ENCODE measurements at regions not wholly inside any gene's neighbourhood (a gene's known extent, or its start where the extent isn't known, plus 50 kb on each side); places are given as distances from the start of the nearest gene placed in this dataset.

GRCh38 chr7:79528421-79528820, 75.0 kb upstream of the MAGI2 start:
- in situ Hi-C loops (cut with MboI), result no loop called here
- Histone ChIP-seq H4K20me1 (ENCODE audit: insufficient read depth) (no peaks in the 10 kb centered on the region), H3K4me3 (no peak overlapping the region), H3K27ac (no peak overlapping the region), H3K9me3 (ENCODE audit: low read depth) (no peaks in the 10 kb centered on the region), H3K4me1 (ENCODE audit: insufficient read depth) (peaks cover 16% of the 10 kb centered on the region), H3K4me2 (ENCODE audit: unreplicated experiment) (no peak overlapping the region), H2AFZ (no peak overlapping the region), H3F3A (ENCODE audit: insufficient read depth) (no peaks in the 10 kb centered on the region; the same call in 1 of the 2 replicates), H3K79me2 (ENCODE audit: insufficient read depth) (no peaks in the 10 kb centered on the region), H3K27me3 (replicated peaks; ENCODE audit: insufficient read depth) (no peaks in the 10 kb centered on the region), H3K9ac (no peak overlapping the region), H3K9me2 (ENCODE audit: insufficient read depth) (no peaks in the 10 kb centered on the region; the same call in 1 of the 2 replicates), H3K36me3 (ENCODE audit: low read depth) (no peaks in the 10 kb centered on the region)
- no peak for TF ChIP-seq EZH2 (IDR thresholded peaks at IDR 0.05; ENCODE audit: insufficient read depth, poor library complexity, severe bottlenecking)
- no peak for TF ChIP-seq EZH2phosphoT487 (IDR thresholded peaks at IDR 0.05; ENCODE audit: insufficient read depth, low read depth)
- no peak for DNase-seq
- 93 to 96% methylated on average over 1 of the region's 1 CpG for WGBS, 2 experiments (ENCODE audit: low coverage in 1 of 2, low lambda C conversion rate in 2 of 2, missing lambda C conversion rate in 2 of 2)

DNA sequence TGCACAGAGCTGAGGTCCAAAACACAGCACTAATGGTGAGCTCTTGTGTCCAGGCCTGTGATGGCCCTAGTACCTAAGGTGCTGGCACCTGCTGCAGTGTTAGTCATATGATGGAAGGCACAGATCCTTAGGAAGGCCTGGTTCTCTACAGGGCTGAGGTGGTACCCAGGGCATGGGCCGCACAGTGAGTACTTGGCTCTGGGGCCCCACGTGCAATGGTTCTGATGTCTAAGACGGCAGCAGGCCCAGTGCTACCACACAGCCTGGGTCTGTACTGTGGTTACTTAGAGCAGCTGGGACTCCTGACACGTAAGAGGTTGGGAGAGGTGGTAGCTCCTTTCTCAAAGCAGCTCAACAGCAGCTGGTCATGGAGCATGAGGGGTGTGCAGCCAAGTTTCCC, 70.6 kb upstream of the MAGI2 start:
- no peak overlapping the region for H2AFZ ChIP-seq
- no peak overlapping the region for H3K9ac ChIP-seq
- H3K4me2 ChIP-seq (ENCODE audit: unreplicated experiment), result no peak overlapping the region
- in situ Hi-C loops (cut with MboI), result no loop called here
- H3K27ac ChIP-seq, result no peak overlapping the region
- H3F3A ChIP-seq (ENCODE audit: insufficient read depth), result no peaks in the 10 kb centered on the region; the same call in 1 of the 2 replicates
- H3K4me3 ChIP-seq, result no peak overlapping the region
- no peaks in the 10 kb centered on the region for H3K79me2 ChIP-seq (ENCODE audit: insufficient read depth)
- no peaks in the 10 kb centered on the region; the same call in 1 of the 2 replicates for H3K9me2 ChIP-seq (ENCODE audit: insufficient read depth)
- no peaks in the 10 kb centered on the region for H4K20me1 ChIP-seq (ENCODE audit: insufficient read depth)
- peaks cover 6% of the 10 kb centered on the region for H3K4me1 ChIP-seq (ENCODE audit: insufficient read depth)
- no peak for DNase-seq
- 91 to 95% methylated on average over 4 of the region's 4 CpGs for WGBS, 2 experiments (ENCODE audit: low coverage in 1 of 2, low lambda C conversion rate in 2 of 2, missing lambda C conversion rate in 2 of 2)
- no peaks in the 10 kb centered on the region for H3K9me3 ChIP-seq (ENCODE audit: low read depth)
- H3K36me3 ChIP-seq (ENCODE audit: low read depth), result no peaks in the 10 kb centered on the region
- no peak for TF ChIP-seq EZH2phosphoT487 (IDR thresholded peaks at IDR 0.05; ENCODE audit: insufficient read depth, low read depth)
- no peak for TF ChIP-seq EZH2 (IDR thresholded peaks at IDR 0.05; ENCODE audit: insufficient read depth, poor library complexity, severe bottlenecking)
- no peaks in the 10 kb centered on the region for H3K27me3 ChIP-seq (replicated peaks; ENCODE audit: insufficient read depth)

DNA sequence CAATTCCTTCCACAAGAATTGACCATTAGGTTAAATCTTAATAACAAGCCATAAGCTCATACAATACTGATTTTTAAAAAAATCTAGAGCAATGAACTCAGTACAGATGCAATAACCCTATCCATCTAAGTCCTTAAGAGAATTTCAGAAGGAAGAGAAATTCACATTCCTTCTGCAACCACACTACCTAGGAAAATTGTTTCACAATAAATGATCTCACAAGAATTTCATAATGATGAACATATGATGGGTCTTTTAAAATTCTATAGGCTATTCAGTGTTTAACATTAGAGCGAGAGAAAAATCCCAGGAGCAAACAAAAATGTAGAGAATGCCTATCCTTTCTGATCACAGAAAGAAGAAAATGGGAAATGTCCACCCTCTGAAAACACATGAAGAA, 70.0 kb upstream of the MAGI2 start:
- peak overlapping the region; percentile 4 for H3K4me2 ChIP-seq (ENCODE audit: unreplicated experiment)
- no peaks in the 10 kb centered on the region for H3K9me3 ChIP-seq (ENCODE audit: low read depth)
- H3K27ac ChIP-seq, result no peak overlapping the region
- H3K79me2 ChIP-seq (ENCODE audit: insufficient read depth), result no peaks in the 10 kb centered on the region
- H3K4me1 ChIP-seq (ENCODE audit: insufficient read depth), result peaks cover 6% of the 10 kb centered on the region
- H3F3A ChIP-seq (ENCODE audit: insufficient read depth), result no peaks in the 10 kb centered on the region; the same call in 1 of the 2 replicates
- peak; percentile 34 for DNase-seq
- no peak overlapping the region for H3K9ac ChIP-seq
- H3K4me3 ChIP-seq, result no peak overlapping the region
- no peaks in the 10 kb centered on the region for H4K20me1 ChIP-seq (ENCODE audit: insufficient read depth)
- in situ Hi-C loops (cut with MboI), result no loop called here
- no peak for TF ChIP-seq EZH2phosphoT487 (IDR thresholded peaks at IDR 0.05; ENCODE audit: insufficient read depth, low read depth)
- H3K36me3 ChIP-seq (ENCODE audit: low read depth), result no peaks in the 10 kb centered on the region
- H2AFZ ChIP-seq, result no peak overlapping the region
- 44 to 52% methylated on average over 1 of the region's 1 CpG for WGBS, 2 experiments (ENCODE audit: low coverage in 1 of 2, low lambda C conversion rate in 2 of 2, missing lambda C conversion rate in 2 of 2)
- no peaks in the 10 kb centered on the region; the same call in 1 of the 2 replicates for H3K9me2 ChIP-seq (ENCODE audit: insufficient read depth)
- no peaks in the 10 kb centered on the region for H3K27me3 ChIP-seq (replicated peaks; ENCODE audit: insufficient read depth)

- in situ Hi-C loops (cut with MboI), result no loop called here
- Histone ChIP-seq H3K4me1 (ENCODE audit: insufficient read depth) (peaks cover 6% of the 10 kb centered on the region), H3K4me3 (no peak overlapping the region), H3K36me3 (ENCODE audit: low read depth) (no peaks in the 10 kb centered on the region), H3K9ac (no peak overlapping the region), H3K79me2 (ENCODE audit: insufficient read depth) (no peaks in the 10 kb centered on the region), H3K9me3 (ENCODE audit: low read depth) (no peaks in the 10 kb centered on the region), H4K20me1 (ENCODE audit: insufficient read depth) (no peaks in the 10 kb centered on the region), H3K9me2 (ENCODE audit: insufficient read depth) (no peaks in the 10 kb centered on the region), H3K27me3 (replicated peaks; ENCODE audit: insufficient read depth) (no peaks in the 10 kb centered on the region), H3K4me2 (ENCODE audit: unreplicated experiment) (no peak overlapping the region), H3F3A (ENCODE audit: insufficient read depth) (no peaks in the 10 kb centered on the region; the same call in 1 of the 2 replicates), H3K27ac (no peak overlapping the region), H2AFZ (no peak overlapping the region)
- TF ChIP-seq EZH2phosphoT487 (IDR thresholded peaks at IDR 0.05; ENCODE audit: insufficient read depth, low read depth), result no peak
- no peak for TF ChIP-seq EZH2 (IDR thresholded peaks at IDR 0.05; ENCODE audit: insufficient read depth, poor library complexity, severe bottlenecking)
- DNase-seq, result no peak
- WGBS, 2 experiments (ENCODE audit: low coverage in 1 of 2, low lambda C conversion rate in 2 of 2, missing lambda C conversion rate in 2 of 2), result 88 to 97% methylated on average over 1 of the region's 1 CpG
Observed at GRCh38 chr7:79520543-79520942, 67.1 kb upstream of the MAGI2 start.

DNA sequence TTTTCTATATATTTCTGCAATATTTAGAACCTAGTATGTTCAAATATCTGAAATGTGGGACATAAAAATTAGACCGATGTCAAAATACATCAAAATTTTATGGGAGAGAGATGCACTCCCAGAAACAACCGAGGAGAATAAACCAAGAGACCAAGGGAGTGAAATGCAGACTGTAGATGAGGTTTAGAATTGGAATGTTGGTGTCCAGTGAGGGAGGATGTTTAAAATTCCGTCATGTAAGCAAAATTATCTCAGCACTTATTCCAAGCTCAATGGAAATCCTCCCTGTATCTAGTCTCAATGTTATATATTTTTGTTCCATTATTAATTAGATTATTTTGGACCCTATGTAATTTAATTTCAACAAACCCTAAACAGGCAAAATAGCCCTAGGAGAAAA, 61.9 kb upstream of the MAGI2 start:
- Histone ChIP-seq H3K9me3 (ENCODE audit: low read depth) (no peaks in the 10 kb centered on the region), H3K79me2 (ENCODE audit: insufficient read depth) (no peaks in the 10 kb centered on the region), H2AFZ (no peak overlapping the region), H3K9ac (no peak overlapping the region), H3K4me1 (ENCODE audit: insufficient read depth) (no peaks in the 10 kb centered on the region), H3K27ac (no peak overlapping the region), H3K4me2 (ENCODE audit: unreplicated experiment) (no peak overlapping the region), H3F3A (ENCODE audit: insufficient read depth) (no peaks in the 10 kb centered on the region), H4K20me1 (ENCODE audit: insufficient read depth) (no peaks in the 10 kb centered on the region), H3K4me3 (no peak overlapping the region), H3K27me3 (replicated peaks; ENCODE audit: insufficient read depth) (no peaks in the 10 kb centered on the region), H3K9me2 (ENCODE audit: insufficient read depth) (no peaks in the 10 kb centered on the region), H3K36me3 (ENCODE audit: low read depth) (no peaks in the 10 kb centered on the region)
- WGBS, 2 experiments (ENCODE audit: low coverage in 1 of 2, low lambda C conversion rate in 2 of 2, missing lambda C conversion rate in 2 of 2), result 73 to 77% methylated on average over 3 of the region's 3 CpGs
- DNase-seq, result no peak
- in situ Hi-C loops (cut with MboI), result no loop called here
- no peak for TF ChIP-seq EZH2phosphoT487 (IDR thresholded peaks at IDR 0.05; ENCODE audit: insufficient read depth, low read depth)
- no peak for TF ChIP-seq EZH2 (IDR thresholded peaks at IDR 0.05; ENCODE audit: insufficient read depth, poor library complexity, severe bottlenecking)

Data from GM23248 (cell line).